WTC11 (cell line): ENCODE measurements at regions not wholly inside any gene's neighbourhood (a gene's known extent, or its start where the extent isn't known, plus 50 kb on each side); places are given as distances from the start of the nearest gene placed in this dataset.

Source experiments
- PRDM15 ChIP-seq: sonication (generic); formaldehyde crosslinking; IDR thresholded peaks from 2 replicates; pipeline ENCODE4 v1.8.0; 2022; ENCODE audit warnings: missing genetic modification reagents
- ZNF121 ChIP-seq: sonication (generic); formaldehyde crosslinking; IDR thresholded peaks from 2 replicates; pipeline ENCODE4 v1.8.0; 2023; ENCODE audit warnings: missing genetic modification reagents
- ZNF396 ChIP-seq: fragments of 250-450 bp; sonication (Bioruptor Pico); IDR thresholded peaks from 2 replicates; pipeline ENCODE4 v1.8.0; 2021; ENCODE audit warnings: mild to moderate bottlenecking, moderate library complexity, borderline replicate concordance
- TF ChIP-seq, protein P1 (sequence below): fragments of 200-600 bp; IDR thresholded peaks from 2 replicates; pipeline ENCODE4 v1.8.0; 2022; ENCODE audit warnings: antibody characterized with exemption
- TF ChIP-seq, protein P2 (sequence below): sonication (generic); formaldehyde crosslinking; IDR thresholded peaks from 2 replicates; pipeline ENCODE4 v1.8.0; 2022; ENCODE audit warnings: mild to moderate bottlenecking, missing genetic modification reagents
- TF ChIP-seq, protein P3 (sequence below): sonication (generic); formaldehyde crosslinking; IDR thresholded peaks from 2 replicates; pipeline ENCODE4 v1.8.1; 2023; ENCODE audit warnings: mild to moderate bottlenecking, missing genetic modification reagents

DNA sequence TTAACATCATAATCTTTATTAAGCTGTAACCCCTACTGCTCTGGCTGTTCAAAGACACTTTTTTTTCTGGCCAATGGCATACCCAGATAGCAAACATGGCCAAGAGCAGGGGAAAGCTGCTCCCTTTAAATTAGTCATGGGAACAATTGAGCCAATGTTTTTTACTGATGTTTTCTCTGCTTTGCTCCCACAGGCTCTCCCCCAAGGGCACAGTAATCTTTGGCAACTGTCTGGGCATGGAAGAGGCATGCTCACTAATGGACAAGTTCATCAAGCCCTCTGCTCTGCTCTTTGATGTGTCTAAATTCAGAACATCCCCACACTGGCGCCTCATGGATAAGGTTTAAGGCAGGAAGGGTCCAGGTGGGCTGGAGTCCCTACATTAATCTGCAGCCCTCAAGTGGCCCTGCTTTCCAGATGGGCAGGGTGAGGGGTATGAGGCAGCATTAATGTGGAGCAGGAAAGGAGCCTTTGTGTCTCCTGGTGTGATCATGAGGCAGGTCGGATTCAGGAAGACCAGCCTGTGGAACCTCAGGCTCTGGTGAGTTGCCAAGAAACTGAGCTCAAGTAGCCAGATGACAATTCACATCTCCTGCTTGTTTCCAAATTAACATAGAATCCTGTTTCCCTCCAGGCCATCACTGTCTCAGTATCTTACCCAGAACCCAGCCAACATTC lies 227.0 kb upstream of the CST7 start:
- no peak for TF ChIP-seq ZNF121 (CRISPR knock-in tag)
- TF ChIP-seq PRDM15 (CRISPR knock-in tag) = no peak
- TF ChIP-seq, protein P1, sequence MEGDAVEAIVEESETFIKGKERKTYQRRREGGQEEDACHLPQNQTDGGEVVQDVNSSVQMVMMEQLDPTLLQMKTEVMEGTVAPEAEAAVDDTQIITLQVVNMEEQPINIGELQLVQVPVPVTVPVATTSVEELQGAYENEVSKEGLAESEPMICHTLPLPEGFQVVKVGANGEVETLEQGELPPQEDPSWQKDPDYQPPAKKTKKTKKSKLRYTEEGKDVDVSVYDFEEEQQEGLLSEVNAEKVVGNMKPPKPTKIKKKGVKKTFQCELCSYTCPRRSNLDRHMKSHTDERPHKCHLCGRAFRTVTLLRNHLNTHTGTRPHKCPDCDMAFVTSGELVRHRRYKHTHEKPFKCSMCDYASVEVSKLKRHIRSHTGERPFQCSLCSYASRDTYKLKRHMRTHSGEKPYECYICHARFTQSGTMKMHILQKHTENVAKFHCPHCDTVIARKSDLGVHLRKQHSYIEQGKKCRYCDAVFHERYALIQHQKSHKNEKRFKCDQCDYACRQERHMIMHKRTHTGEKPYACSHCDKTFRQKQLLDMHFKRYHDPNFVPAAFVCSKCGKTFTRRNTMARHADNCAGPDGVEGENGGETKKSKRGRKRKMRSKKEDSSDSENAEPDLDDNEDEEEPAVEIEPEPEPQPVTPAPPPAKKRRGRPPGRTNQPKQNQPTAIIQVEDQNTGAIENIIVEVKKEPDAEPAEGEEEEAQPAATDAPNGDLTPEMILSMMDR = no peak
- TF ChIP-seq ZNF396 = no peak
- TF ChIP-seq, protein P2, sequence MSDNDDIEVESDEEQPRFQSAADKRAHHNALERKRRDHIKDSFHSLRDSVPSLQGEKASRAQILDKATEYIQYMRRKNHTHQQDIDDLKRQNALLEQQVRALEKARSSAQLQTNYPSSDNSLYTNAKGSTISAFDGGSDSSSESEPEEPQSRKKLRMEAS (CRISPR knock-in tag) = no peak
- TF ChIP-seq, protein P3, sequence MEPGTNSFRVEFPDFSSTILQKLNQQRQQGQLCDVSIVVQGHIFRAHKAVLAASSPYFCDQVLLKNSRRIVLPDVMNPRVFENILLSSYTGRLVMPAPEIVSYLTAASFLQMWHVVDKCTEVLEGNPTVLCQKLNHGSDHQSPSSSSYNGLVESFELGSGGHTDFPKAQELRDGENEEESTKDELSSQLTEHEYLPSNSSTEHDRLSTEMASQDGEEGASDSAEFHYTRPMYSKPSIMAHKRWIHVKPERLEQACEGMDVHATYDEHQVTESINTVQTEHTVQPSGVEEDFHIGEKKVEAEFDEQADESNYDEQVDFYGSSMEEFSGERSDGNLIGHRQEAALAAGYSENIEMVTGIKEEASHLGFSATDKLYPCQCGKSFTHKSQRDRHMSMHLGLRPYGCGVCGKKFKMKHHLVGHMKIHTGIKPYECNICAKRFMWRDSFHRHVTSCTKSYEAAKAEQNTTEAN = no peak
